Tibial nerve (tissue), 4 donors: ENCODE measurements at regions not wholly inside any gene's neighbourhood (a gene's known extent, or its start where the extent isn't known, plus 50 kb on each side); places are given as distances from the start of the nearest gene placed in this dataset.

Experiments
- DNase-seq, 2 donors: peaks; one replicate each; pipeline ENCODE4 v3.0.0-alpha.2; 2019; ENCODE audit warnings: low spot score in 2 of 2
- H3K27ac ChIP-seq, 4 donors: fragments of 200-600 bp; sonication (generic) in 3 of 4; one replicate each; pipeline ENCODE4 v1.5.1; 2017 to 2019; ENCODE audit warnings: mild to moderate bottlenecking in 1 of 4
- H3K27me3 ChIP-seq, 2 donors: fragments of 200-600 bp; sonication (generic) in 1 of 2; one replicate each; pipeline versions ENCODE4 v1.5.1 to v1.6.0; 2017 to 2019
- H3K36me3 ChIP-seq, 3 donors: fragments of 200-600 bp; sonication (generic); one replicate each; pipeline ENCODE4 v1.5.1; 2018 to 2019
- H3K4me1 ChIP-seq, 4 donors: fragments of 200-600 bp; sonication (generic) in 3 of 4; one replicate each; pipeline ENCODE4 v1.5.1; 2017 to 2019
- H3K4me3 ChIP-seq, 4 donors: fragments of 200-600 bp; sonication (generic) in 3 of 4; one replicate each; pipeline ENCODE4 v1.5.1; 2017 to 2019; ENCODE audit warnings: mild to moderate bottlenecking in 1 of 4, moderate library complexity in 1 of 4
- H3K9me3 ChIP-seq, 4 donors: fragments of 200-600 bp; sonication (generic) in 3 of 4; one replicate each; pipeline ENCODE4 v1.5.1; 2017 to 2019
- CTCF ChIP-seq, 5 experiments: fragments of 200-600 bp in 3 of 5; fragments of 450-650 bp in 2 of 5; sonication (generic) in 3 of 5; IDR thresholded peaks; one replicate each; pipeline ENCODE4 v1.5.1; 2016 to 2019; ENCODE audit warnings: antibody characterized with exemption in 5 of 5, mild to moderate bottlenecking in 3 of 5, moderate library complexity in 2 of 5
- EP300 ChIP-seq, 2 donors: sonication (generic); formaldehyde crosslinking; IDR thresholded peaks; one replicate each; pipeline ENCODE4 v1.6.1; 2017; ENCODE audit warnings: antibody characterized with exemption in 2 of 2, mild to moderate bottlenecking in 1 of 2
- POLR2A ChIP-seq, 2 donors: fragments of 450-650 bp; IDR thresholded peaks; one replicate each; pipeline ENCODE4 v1.6.1; 2017; ENCODE audit warnings: antibody characterized with exemption in 2 of 2, mild to moderate bottlenecking in 2 of 2, moderate library complexity in 2 of 2
- WGBS, 2 donors: methylation state at CpG; one replicate each; pipeline ENCODE4 v1.1.5; 2018; 5-methylcytosine and 5-hydroxymethylcytosine counted together

GRCh38 chr11:91244912-91245311 lies 979.7 kb upstream of the FAT3 start:
- no peaks in the 10 kb centered on the region for H3K4me1 ChIP-seq
- H3K27me3 ChIP-seq = no peaks in the 10 kb centered on the region
- no peaks in the 10 kb centered on the region for H3K36me3 ChIP-seq
- 87 to 93% methylated on average over 4 of the region's 4 CpGs for WGBS, 2 donors
- no peak for TF ChIP-seq EP300 (IDR thresholded peaks at IDR 0.05)
- TF ChIP-seq POLR2A (IDR thresholded peaks at IDR 0.05) = no peak
- TF ChIP-seq CTCF (IDR thresholded peaks at IDR 0.05) = no peak
- DNase-seq = no peak
- H3K27ac ChIP-seq = no peak overlapping the region
- H3K9me3 ChIP-seq = no peaks in the 10 kb centered on the region
- no peak overlapping the region for H3K4me3 ChIP-seq

- WGBS, 2 donors = 90 to 94% methylated on average over 2 of the region's 2 CpGs
- Histone ChIP-seq H3K27me3 (no peaks in the 10 kb centered on the region), H3K27ac (no peak overlapping the region), H3K9me3 (no peaks in the 10 kb centered on the region), H3K36me3 (no peaks in the 10 kb centered on the region), H3K4me1 (no peaks in the 10 kb centered on the region), H3K4me3 (no peak overlapping the region)
- TF ChIP-seq CTCF (IDR thresholded peaks at IDR 0.05) = no peak
- no peak for DNase-seq
Observed at GRCh38 chr11:91243630-91244029, 981.0 kb upstream of the FAT3 start.

- WGBS, 2 donors = 57 to 63% methylated on average over 3 of the region's 3 CpGs
- no peak for DNase-seq
- TF ChIP-seq CTCF (IDR thresholded peaks at IDR 0.05) = no peak
- TF ChIP-seq POLR2A (IDR thresholded peaks at IDR 0.05) = no peak
- TF ChIP-seq EP300 (IDR thresholded peaks at IDR 0.05) = no peak
- H3K27ac ChIP-seq = no peak overlapping the region
- H3K4me3 ChIP-seq = no peak overlapping the region
- H3K9me3 ChIP-seq = no peaks in the 10 kb centered on the region
- no peaks in the 10 kb centered on the region for H3K36me3 ChIP-seq
- no peaks in the 10 kb centered on the region for H3K27me3 ChIP-seq
- no peaks in the 10 kb centered on the region for H3K4me1 ChIP-seq
Observed at GRCh38 chr11:91243051-91243450, 981.6 kb upstream of the FAT3 start.

GRCh38 chr11:91241226-91241625 lies 983.4 kb upstream of the FAT3 start:
- H3K4me1 ChIP-seq = no peaks in the 10 kb centered on the region

GRCh38 chr11:91239359-91239758 lies 985.3 kb upstream of the FAT3 start:
- no peak for DNase-seq
- Histone ChIP-seq H3K9me3 (no peaks in the 10 kb centered on the region), H3K27me3 (no peaks in the 10 kb centered on the region), H3K36me3 (no peaks in the 10 kb centered on the region), H3K27ac (no peak overlapping the region), H3K4me3 (no peak overlapping the region), H3K4me1 (no peaks in the 10 kb centered on the region)
- WGBS, 2 donors = 54 to 71% methylated on average over 2 of the region's 2 CpGs
- TF ChIP-seq CTCF (IDR thresholded peaks at IDR 0.05) (no peak), POLR2A (IDR thresholded peaks at IDR 0.05) (no peak)

More at GRCh38 chr11:91241226-91241625, 983.4 kb upstream of the FAT3 start:
- no peaks in the 10 kb centered on the region for H3K27me3 ChIP-seq
- no peak for DNase-seq
- WGBS, 2 donors = 73 to 77% methylated on average over 3 of the region's 3 CpGs
- TF ChIP-seq CTCF (IDR thresholded peaks at IDR 0.05) (no peak), EP300 (IDR thresholded peaks at IDR 0.05) (no peak), POLR2A (IDR thresholded peaks at IDR 0.05) (no peak)
- no peak overlapping the region for H3K27ac ChIP-seq
- H3K4me3 ChIP-seq = no peak overlapping the region
- H3K36me3 ChIP-seq = no peaks in the 10 kb centered on the region
- no peaks in the 10 kb centered on the region for H3K9me3 ChIP-seq
